ENCODE measurements at regions not wholly inside any gene's neighbourhood (a gene's known extent, or its start where the extent isn't known, plus 50 kb on each side); places are given as distances from the start of the nearest gene placed in this dataset.

GRCh38 chr9:108108280-108108851, 618.8 kb upstream of the KLF4 start:
- Histone ChIP-seq H3K9me3 (ENCODE audit: control insufficient read depth in 4 of 4, insufficient read depth in 3 of 4, low read length in 3 of 4) (no peaks in the 10 kb centered on the region), H3K27ac (ENCODE audit: low read depth in 1 of 2, low read length in 1 of 2) (no peak overlapping the region), H3K4me1 (ENCODE audit: control insufficient read depth in 5 of 5, insufficient read depth in 5 of 5, low read length in 5 of 5) (peaks cover 0 to 8% (median 0%) of the 10 kb centered on the region in 5 donors), H3K9ac (ENCODE audit: insufficient read depth in 1 of 2, low read length in 2 of 2) (no peak overlapping the region), H3K27me3 (ENCODE audit: control insufficient read depth in 3 of 3, insufficient read depth in 3 of 3, low read length in 2 of 3) (no peaks in the 10 kb centered on the region), H3K36me3 (ENCODE audit: control insufficient read depth in 4 of 4, insufficient read depth in 4 of 4, low read length in 4 of 4) (no peaks in the 10 kb centered on the region), H3K4me3 (no peak overlapping the region)
- ATAC-seq (ENCODE audit: insufficient read depth, low FRiP score) (no peak), DNase-seq (peak in 2 of 3 donors; percentile 53 to 57)
- 71 to 81% methylated on average over 4 of the region's 4 CpGs for WGBS, 2 donors
- no peak for TF ChIP-seq CTCF (IDR thresholded peaks at IDR 0.05; ENCODE audit: control extremely low read depth, extremely low read depth)

- no peak overlapping the region for H3K27ac ChIP-seq (ENCODE audit: low read depth in 1 of 2, low read length in 1 of 2)
- no peak for ATAC-seq (ENCODE audit: insufficient read depth, low FRiP score)
- 80 to 93% methylated on average over 5 of the region's 5 CpGs for WGBS, 2 donors
- DNase-seq: no peak
- no peaks in the 10 kb centered on the region for H3K9me3 ChIP-seq (ENCODE audit: control insufficient read depth in 4 of 4, insufficient read depth in 3 of 4, low read length in 3 of 4)
- H3K4me3 ChIP-seq: no peak overlapping the region
- no peak overlapping the region for H3K9ac ChIP-seq (ENCODE audit: insufficient read depth in 1 of 2, low read length in 2 of 2)
- no peaks in the 10 kb centered on the region for H3K36me3 ChIP-seq (ENCODE audit: control insufficient read depth in 4 of 4, insufficient read depth in 4 of 4, low read length in 4 of 4)
- H3K4me1 ChIP-seq (ENCODE audit: control insufficient read depth in 5 of 5, insufficient read depth in 5 of 5, low read length in 5 of 5): peaks cover 0 to 14% (median 4%) of the 10 kb centered on the region in 5 donors
- no peaks in the 10 kb centered on the region for H3K27me3 ChIP-seq (ENCODE audit: control insufficient read depth in 3 of 3, insufficient read depth in 3 of 3, low read length in 2 of 3)
- no peak for TF ChIP-seq CTCF (IDR thresholded peaks at IDR 0.05; ENCODE audit: control extremely low read depth, extremely low read depth)
These were observed 616.3 kb upstream of the KLF4 start for GRCh38 chr9:108105885-108106284.

GRCh38 chr9:108104991-108105390, 615.4 kb upstream of the KLF4 start:
- no peak for TF ChIP-seq CTCF (IDR thresholded peaks at IDR 0.05; ENCODE audit: control extremely low read depth, extremely low read depth)
- DNase-seq (no peak), ATAC-seq (ENCODE audit: insufficient read depth, low FRiP score) (no peak)
- H3K27me3 ChIP-seq (ENCODE audit: control insufficient read depth in 3 of 3, insufficient read depth in 3 of 3, low read length in 2 of 3): no peaks in the 10 kb centered on the region
- no peak overlapping the region for H3K4me3 ChIP-seq
- peaks cover 0 to 16% (median 4%) of the 10 kb centered on the region in 5 donors for H3K4me1 ChIP-seq (ENCODE audit: control insufficient read depth in 5 of 5, insufficient read depth in 5 of 5, low read length in 5 of 5)
- no peak overlapping the region for H3K27ac ChIP-seq (ENCODE audit: low read depth in 1 of 2, low read length in 1 of 2)
- H3K36me3 ChIP-seq (ENCODE audit: control insufficient read depth in 4 of 4, insufficient read depth in 4 of 4, low read length in 4 of 4): no peaks in the 10 kb centered on the region
- WGBS, 2 donors: 85 to 100% methylated on average over 1 of the region's 1 CpG
- H3K9me3 ChIP-seq (ENCODE audit: control insufficient read depth in 4 of 4, insufficient read depth in 3 of 4, low read length in 3 of 4): no peaks in the 10 kb centered on the region
- H3K9ac ChIP-seq (ENCODE audit: insufficient read depth in 1 of 2, low read length in 2 of 2): no peak overlapping the region
